Panc1 (cell line): ENCODE measurements at regions not wholly inside any gene's neighbourhood (a gene's known extent, or its start where the extent isn't known, plus 50 kb on each side); places are given as distances from the start of the nearest gene placed in this dataset.

Experiments
- ATAC-seq: fragments of 200-7000 bp; cut with Tn5 transposase; 2 replicates; pipeline ENCODE4 v1.9.1; 2020; ENCODE audit warnings: mild to moderate bottlenecking, moderate library complexity
- BruUV-seq: library from RNA; stranded (reverse); fragments of 400-500 nt; replicated peaks from 2 replicates; lab custom pipeline; 2021; lab: Mats Ljungman, UMichigan
- CTCF ChIA-PET: fragments of 300-600 bp; sonication (Branson Sonifier 250); formaldehyde crosslinking; loops from one replicate; lab custom pipeline; 2022; ENCODE audit warnings: antibody characterized with exemption; lab: Charles Lee
- POLR2A ChIA-PET: fragments of 300-600 bp; sonication (Branson Sonifier 250); formaldehyde crosslinking; loops from one replicate; lab custom pipeline; 2022; ENCODE audit warnings: antibody characterized with exemption; lab: Charles Lee
- DNase-seq: peaks from one replicate; pipeline ENCODE4 v3.0.0-alpha.2; 2010; ENCODE audit warnings: low read depth, low spot score
- H3K27ac ChIP-seq: 2 replicates; pipeline ENCODE4 v1.5.1; 2011; ENCODE audit warnings: mild to moderate bottlenecking, low read length, inconsistent platforms
- H3K27me3 ChIP-seq: fragments of 200-500 bp; sonication (Bioruptor generic); 2 replicates; pipeline ENCODE4 v1.6.0; 2014; ENCODE audit warnings: low read length, inconsistent platforms; ENCODE audit not compliant: control insufficient read depth, insufficient read depth
- H3K36me3 ChIP-seq: fragments of 200-500 bp; sonication (Bioruptor generic); 2 replicates; pipeline ENCODE4 v1.5.1; 2014; ENCODE audit warnings: inconsistent platforms, mild to moderate bottlenecking, low read length, moderate library complexity; ENCODE audit not compliant: control insufficient read depth, insufficient read depth
- H3K4me1 ChIP-seq: 2 replicates; pipeline ENCODE4 v1.5.1; 2011; ENCODE audit warnings: inconsistent platforms, mild to moderate bottlenecking, low read length, moderate library complexity; ENCODE audit not compliant: control insufficient read depth, insufficient read depth
- H3K4me3 ChIP-seq, 2 experiments: 2 replicates each; pipeline ENCODE4 v1.5.1; 2011 to 2012; ENCODE audit warnings: low read depth in 2 of 2, low read length in 2 of 2, mild to moderate bottlenecking in 2 of 2, inconsistent platforms in 1 of 2, moderate library complexity in 1 of 2
- H3K9me3 ChIP-seq: fragments of 200-500 bp; sonication (Bioruptor generic); 2 replicates; pipeline ENCODE4 v1.5.1; 2014; ENCODE audit warnings: low read depth, mild to moderate bottlenecking, inconsistent platforms, low read length, moderate library complexity; ENCODE audit not compliant: control insufficient read depth, insufficient read depth
- POLR2AphosphoS5 ChIP-seq: IDR thresholded peaks from 2 replicates; pipeline ENCODE4 v1.6.1; 2012; ENCODE audit warnings: mild to moderate bottlenecking, low read depth, low read length, moderate library complexity
- SIN3A ChIP-seq: IDR thresholded peaks from 2 replicates; pipeline ENCODE4 v1.6.1; 2012; ENCODE audit warnings: low read depth, mild to moderate bottlenecking, low read length, moderate library complexity, borderline replicate concordance; ENCODE audit not compliant: insufficient read depth
- TCF7L2 ChIP-seq: IDR thresholded peaks from 2 replicates; pipeline ENCODE4 v1.6.1; 2011; ENCODE audit warnings: mild to moderate bottlenecking, low read depth, low read length, inconsistent platforms
- in situ Hi-C: cut with HindIII; loops from 2 replicates; pipeline ENCODE4 v1.10.0; 2016; ENCODE audit warnings: low sequenced_read_pairs, low pct_unique_long_range_greater_than_20kb
- intact Hi-C: fragments of 100-400 bp; cut with micrococcal nuclease; formaldehyde crosslinking; loops from one replicate; pipeline ENCODE4 v1.10.0; 2022; ENCODE audit not compliant: unreplicated experiment
- TF ChIP-seq, protein P1 (sequence below): fragments of 450-650 bp; IDR thresholded peaks from 2 replicates; pipeline ENCODE4 v1.5.1; 2017; ENCODE audit warnings: mild to moderate bottlenecking
- TF ChIP-seq, protein P2 (sequence below), 2 experiments: IDR thresholded peaks; 2 replicates each; pipeline ENCODE4 v1.6.1; 2011 to 2012; ENCODE audit warnings: low read depth in 2 of 2, control low read depth in 1 of 2, low read length in 1 of 2, mild to moderate bottlenecking in 1 of 2, moderate library complexity in 1 of 2; ENCODE audit not compliant: insufficient read depth in 1 of 2

DNA sequence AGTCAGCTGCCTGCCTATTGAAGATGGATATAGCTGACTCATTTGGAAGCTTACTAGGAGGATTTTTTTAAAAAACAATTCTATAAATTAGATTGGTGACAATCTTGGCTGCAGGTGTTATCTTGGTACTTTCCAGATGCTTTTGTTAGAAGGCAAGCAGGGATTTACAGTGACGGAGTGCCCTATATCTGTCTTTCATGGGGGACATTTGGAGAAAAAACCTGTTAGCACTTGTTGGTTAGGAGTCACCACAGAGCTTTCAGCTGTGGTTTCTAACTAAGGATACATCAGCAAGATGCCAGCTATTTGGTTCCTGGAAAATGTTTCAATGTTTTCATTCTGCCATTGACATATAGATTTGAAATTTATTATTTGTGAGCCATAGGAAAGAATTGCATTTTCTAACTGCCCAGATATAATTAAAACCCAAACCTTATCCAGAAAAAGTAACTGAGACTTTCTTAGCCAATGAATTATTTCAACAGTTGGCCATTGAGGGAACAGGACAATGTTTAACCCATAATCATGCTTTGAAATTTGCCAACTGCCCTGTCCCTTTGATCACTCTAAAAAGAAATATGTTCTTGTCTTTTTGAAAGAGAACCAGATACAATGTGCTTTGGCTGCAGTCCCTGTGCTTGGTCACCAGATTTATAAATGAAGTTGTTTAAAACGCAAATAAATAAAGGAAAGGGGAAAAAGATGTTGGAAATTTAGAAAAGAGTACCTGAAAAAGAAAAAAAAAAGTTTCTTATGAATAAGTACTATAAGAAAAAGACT, 761.0 kb upstream of the CXADR start:
- H3K9me3 ChIP-seq: no peaks in the 10 kb centered on the region
- H3K27me3 ChIP-seq: no peaks in the 10 kb centered on the region
- no TSS peak for BruUV-seq
- no peak for ATAC-seq
- in situ Hi-C loops (no loop called here), intact Hi-C loops (no loop called here)
- TF ChIP-seq, protein P1, sequence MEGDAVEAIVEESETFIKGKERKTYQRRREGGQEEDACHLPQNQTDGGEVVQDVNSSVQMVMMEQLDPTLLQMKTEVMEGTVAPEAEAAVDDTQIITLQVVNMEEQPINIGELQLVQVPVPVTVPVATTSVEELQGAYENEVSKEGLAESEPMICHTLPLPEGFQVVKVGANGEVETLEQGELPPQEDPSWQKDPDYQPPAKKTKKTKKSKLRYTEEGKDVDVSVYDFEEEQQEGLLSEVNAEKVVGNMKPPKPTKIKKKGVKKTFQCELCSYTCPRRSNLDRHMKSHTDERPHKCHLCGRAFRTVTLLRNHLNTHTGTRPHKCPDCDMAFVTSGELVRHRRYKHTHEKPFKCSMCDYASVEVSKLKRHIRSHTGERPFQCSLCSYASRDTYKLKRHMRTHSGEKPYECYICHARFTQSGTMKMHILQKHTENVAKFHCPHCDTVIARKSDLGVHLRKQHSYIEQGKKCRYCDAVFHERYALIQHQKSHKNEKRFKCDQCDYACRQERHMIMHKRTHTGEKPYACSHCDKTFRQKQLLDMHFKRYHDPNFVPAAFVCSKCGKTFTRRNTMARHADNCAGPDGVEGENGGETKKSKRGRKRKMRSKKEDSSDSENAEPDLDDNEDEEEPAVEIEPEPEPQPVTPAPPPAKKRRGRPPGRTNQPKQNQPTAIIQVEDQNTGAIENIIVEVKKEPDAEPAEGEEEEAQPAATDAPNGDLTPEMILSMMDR: no peak
- no peak for TF ChIP-seq TCF7L2
- TF ChIP-seq, protein P2, sequence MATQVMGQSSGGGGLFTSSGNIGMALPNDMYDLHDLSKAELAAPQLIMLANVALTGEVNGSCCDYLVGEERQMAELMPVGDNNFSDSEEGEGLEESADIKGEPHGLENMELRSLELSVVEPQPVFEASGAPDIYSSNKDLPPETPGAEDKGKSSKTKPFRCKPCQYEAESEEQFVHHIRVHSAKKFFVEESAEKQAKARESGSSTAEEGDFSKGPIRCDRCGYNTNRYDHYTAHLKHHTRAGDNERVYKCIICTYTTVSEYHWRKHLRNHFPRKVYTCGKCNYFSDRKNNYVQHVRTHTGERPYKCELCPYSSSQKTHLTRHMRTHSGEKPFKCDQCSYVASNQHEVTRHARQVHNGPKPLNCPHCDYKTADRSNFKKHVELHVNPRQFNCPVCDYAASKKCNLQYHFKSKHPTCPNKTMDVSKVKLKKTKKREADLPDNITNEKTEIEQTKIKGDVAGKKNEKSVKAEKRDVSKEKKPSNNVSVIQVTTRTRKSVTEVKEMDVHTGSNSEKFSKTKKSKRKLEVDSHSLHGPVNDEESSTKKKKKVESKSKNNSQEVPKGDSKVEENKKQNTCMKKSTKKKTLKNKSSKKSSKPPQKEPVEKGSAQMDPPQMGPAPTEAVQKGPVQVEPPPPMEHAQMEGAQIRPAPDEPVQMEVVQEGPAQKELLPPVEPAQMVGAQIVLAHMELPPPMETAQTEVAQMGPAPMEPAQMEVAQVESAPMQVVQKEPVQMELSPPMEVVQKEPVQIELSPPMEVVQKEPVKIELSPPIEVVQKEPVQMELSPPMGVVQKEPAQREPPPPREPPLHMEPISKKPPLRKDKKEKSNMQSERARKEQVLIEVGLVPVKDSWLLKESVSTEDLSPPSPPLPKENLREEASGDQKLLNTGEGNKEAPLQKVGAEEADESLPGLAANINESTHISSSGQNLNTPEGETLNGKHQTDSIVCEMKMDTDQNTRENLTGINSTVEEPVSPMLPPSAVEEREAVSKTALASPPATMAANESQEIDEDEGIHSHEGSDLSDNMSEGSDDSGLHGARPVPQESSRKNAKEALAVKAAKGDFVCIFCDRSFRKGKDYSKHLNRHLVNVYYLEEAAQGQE (IDR thresholded peaks at IDR 0.05; ENCODE audit: insufficient read depth in 1 of 2, low read depth in 2 of 2, low read length in 1 of 2): no peak
- TF ChIP-seq SIN3A: no peak
- TF ChIP-seq POLR2AphosphoS5: no peak
- ChIA-PET POLR2A (no interaction called here), CTCF (no interaction called here)
- no peak overlapping the region for H3K27ac ChIP-seq
- DNase-seq: no peak
- H3K4me3 ChIP-seq: no peak overlapping the region
- no peaks in the 10 kb centered on the region for H3K36me3 ChIP-seq
- H3K4me1 ChIP-seq: no peaks in the 10 kb centered on the region

DNA sequence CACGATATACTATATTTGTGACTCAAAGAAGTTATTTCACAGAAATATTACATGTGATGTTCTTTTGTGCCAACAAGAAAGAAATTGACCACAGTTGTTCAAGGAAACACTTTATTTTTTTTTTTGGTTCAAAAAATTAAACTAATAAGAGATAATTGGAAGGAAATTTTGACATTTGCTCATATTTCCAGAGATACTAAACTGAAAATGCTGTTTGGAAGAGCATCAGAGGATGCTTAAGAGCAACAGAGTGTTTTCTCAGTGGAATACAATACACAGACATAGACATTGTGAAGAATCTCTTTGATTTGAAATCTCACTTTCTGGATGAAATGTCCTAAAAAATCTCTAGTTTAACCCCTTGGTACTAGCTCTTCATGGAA, 760.4 kb upstream of the CXADR start:
- H3K27me3 ChIP-seq: no peaks in the 10 kb centered on the region
- H3K9me3 ChIP-seq: no peaks in the 10 kb centered on the region
- H3K27ac ChIP-seq: no peak overlapping the region
- no TSS peak for BruUV-seq
- H3K4me1 ChIP-seq: no peaks in the 10 kb centered on the region
- DNase-seq (no peak), ATAC-seq (no peak)
- TF ChIP-seq, protein P1: no peak
- TF ChIP-seq, protein P2 (IDR thresholded peaks at IDR 0.05; ENCODE audit: insufficient read depth in 1 of 2, low read depth in 2 of 2, low read length in 1 of 2): no peak
- TF ChIP-seq SIN3A: no peak
- no peak for TF ChIP-seq TCF7L2
- TF ChIP-seq POLR2AphosphoS5: no peak
- no peak overlapping the region for H3K4me3 ChIP-seq
- ChIA-PET CTCF (no interaction called here), POLR2A (no interaction called here)
- in situ Hi-C loops (no loop called here), intact Hi-C loops (no loop called here)
- H3K36me3 ChIP-seq: no peaks in the 10 kb centered on the region
